ENCODE measurements at regions not wholly inside any gene's neighbourhood (a gene's known extent, or its start where the extent isn't known, plus 50 kb on each side); places are given as distances from the start of the nearest gene placed in this dataset.
"Not testable (repeated sequence)": the region's sequence is repeated elsewhere in the genome, so short reads cannot be mapped to it uniquely, and the experiment has no call there.

- Histone ChIP-seq H3K4me3 (no peak overlapping the region), H3K27me3 (no peaks in the 10 kb centered on the region), H3K9me3 (no peaks in the 10 kb centered on the region), H3K27ac (no peak overlapping the region), H3K36me3 (no peaks in the 10 kb centered on the region), H3K4me1 (peaks cover 0 to 6% (median 0%) of the 10 kb centered on the region in 4 donors)
- intact Hi-C loops (cut with DNase I) = no loop called here
- ATAC-seq (no peak), DNase-seq (no peak)
- TF ChIP-seq CTCF (IDR thresholded peaks at IDR 0.05) = no peak
- TF ChIP-seq POLR2A (IDR thresholded peaks at IDR 0.05) = no peak
- 94% methylated on average over 4 of the region's 4 CpGs for WGBS (ENCODE audit: insufficient coverage, low coverage, low lambda C conversion rate, missing lambda C conversion rate)
Observed at GRCh38 chr1:19024532-19024931, 68.1 kb upstream of the IFFO2 start.

- ATAC-seq = no peak
- 95% methylated on average over 2 of the region's 2 CpGs for WGBS (ENCODE audit: insufficient coverage, low coverage, low lambda C conversion rate, missing lambda C conversion rate)
- Histone ChIP-seq H3K9me3 (no peaks in the 10 kb centered on the region), H3K4me3 (no peak overlapping the region), H3K36me3 (no peaks in the 10 kb centered on the region), H3K27me3 (no peaks in the 10 kb centered on the region), H3K27ac (no peak overlapping the region), H3K4me1 (no peaks in the 10 kb centered on the region)
- DNase-seq = no peak
- TF ChIP-seq CTCF (IDR thresholded peaks at IDR 0.05) = no peak
- no peak for TF ChIP-seq POLR2A (IDR thresholded peaks at IDR 0.05)
- intact Hi-C loops (cut with DNase I) = no loop called here
Observed at GRCh38 chr1:19023787-19024186, 67.3 kb upstream of the IFFO2 start.

GRCh38 chr1:19021845-19022244, 65.4 kb upstream of the IFFO2 start:
- WGBS (ENCODE audit: insufficient coverage, low coverage, low lambda C conversion rate, missing lambda C conversion rate) = 49% methylated on average over 2 of the region's 2 CpGs
- Histone ChIP-seq H3K4me1 (no peaks in the 10 kb centered on the region), H3K36me3 (no peaks in the 10 kb centered on the region), H3K4me3 (no peak overlapping the region), H3K27me3 (no peaks in the 10 kb centered on the region), H3K27ac (no peak overlapping the region), H3K9me3 (no peaks in the 10 kb centered on the region)
- intact Hi-C loops (cut with DNase I) = no loop called here
- ATAC-seq (no peak), DNase-seq (no peak)
- no peak for TF ChIP-seq CTCF (IDR thresholded peaks at IDR 0.05)

GRCh38 chr1:19019288-19019687, 62.8 kb upstream of the IFFO2 start:
- H3K4me1 ChIP-seq, H3K27me3 ChIP-seq, H3K36me3 ChIP-seq, DNase-seq, H3K4me3 ChIP-seq, H3K9me3 ChIP-seq, H3K27ac ChIP-seq, ATAC-seq: not testable (repeated sequence)
- 93% methylated on average over 4 of the region's 4 CpGs for WGBS (ENCODE audit: insufficient coverage, low coverage, low lambda C conversion rate, missing lambda C conversion rate)
- intact Hi-C loops (cut with DNase I) = loop anchor here in 1 of 2 donors (10.0 kb wide), 1 partner anchor 56 kb away; no protein-coding TSS in a partner anchor

GRCh38 chr1:19015476-19015875, 59.0 kb upstream of the IFFO2 start:
- TF ChIP-seq CTCF (IDR thresholded peaks at IDR 0.05) (no peak), POLR2A (IDR thresholded peaks at IDR 0.05) (no peak)
- intact Hi-C loops (cut with DNase I) = loop anchor here in 1 of 2 donors (10.0 kb wide), 1 partner anchor 59 kb away; no protein-coding TSS in a partner anchor
- 94% methylated on average over 5 of the region's 6 CpGs for WGBS (ENCODE audit: insufficient coverage, low coverage, low lambda C conversion rate, missing lambda C conversion rate)
- ATAC-seq (no peak), DNase-seq (no peak)
- H3K27me3 ChIP-seq = no peaks in the 10 kb centered on the region
- H3K36me3 ChIP-seq = no peaks in the 10 kb centered on the region
- H3K4me3 ChIP-seq = no peak overlapping the region
- no peaks in the 10 kb centered on the region for H3K9me3 ChIP-seq
- H3K4me1 ChIP-seq = peaks cover 0 to 45% (median 19%) of the 10 kb centered on the region in 4 donors
- no peak overlapping the region for H3K27ac ChIP-seq
